GM10266 (cell line): ENCODE measurements at regions not wholly inside any gene's neighbourhood (a gene's known extent, or its start where the extent isn't known, plus 50 kb on each side); places are given as distances from the start of the nearest gene placed in this dataset.
"Not testable (repeated sequence)": the region's sequence is repeated elsewhere in the genome, so short reads cannot be mapped to it uniquely, and the experiment has no call there.

Experiments
- DNase-seq: peaks from one replicate; pipeline ENCODE4 v3.0.0; 2012; ENCODE audit errors: extremely low spot score
- CTCF ChIP-seq: IDR thresholded peaks from 2 replicates; pipeline ENCODE4 v1.5.1; 2012; ENCODE audit warnings: mild to moderate bottlenecking, low read depth; ENCODE audit not compliant: control insufficient read depth, insufficient read depth; ENCODE audit errors: missing control alignments

- no peak for DNase-seq
- no peak for TF ChIP-seq CTCF
Measured at GRCh38 chr7:68087401-68087800, 1090.8 kb downstream of the TYW1 start.

- DNase-seq: no peak
- TF ChIP-seq CTCF: no peak
Measured at GRCh38 chr7:68088879-68089278, 1092.2 kb downstream of the TYW1 start.

- not testable (repeated sequence) for DNase-seq
Measured at GRCh38 chr7:68090256-68090655, 1093.6 kb downstream of the TYW1 start.

GRCh38 chr7:68103319-68103718 lies 1106.7 kb downstream of the TYW1 start:
- no peak for TF ChIP-seq CTCF
- no peak for DNase-seq

- TF ChIP-seq CTCF: no peak
- no peak for DNase-seq
Measured at GRCh38 chr7:68107261-68107660, 1110.6 kb downstream of the TYW1 start.

GRCh38 chr7:68107968-68108367 lies 1111.3 kb downstream of the TYW1 start:
- DNase-seq: no peak
- no peak for TF ChIP-seq CTCF

- no peak for TF ChIP-seq CTCF
- no peak for DNase-seq
Measured at GRCh38 chr7:68109299-68109698, 1112.7 kb downstream of the TYW1 start.

GRCh38 chr7:68119411-68119810 lies 1122.8 kb downstream of the TYW1 start:
- DNase-seq: no peak
- TF ChIP-seq CTCF: no peak
